Hematopoietic multipotent progenitor cell treated with erythropoietin and hydrocortisone succinate and interleukin-3 and kit ligand, for 4 days (in vitro differentiated cells): ENCODE measurements at regions not wholly inside any gene's neighbourhood (a gene's known extent, or its start where the extent isn't known, plus 50 kb on each side); places are given as distances from the start of the nearest gene placed in this dataset.
"Not testable (repeated sequence)": the region's sequence is repeated elsewhere in the genome, so short reads cannot be mapped to it uniquely, and the experiment has no call there.

ENCODE experiments used
- DNase-seq: peaks from one replicate; pipeline ENCODE4 v3.0.0-alpha.2; 2015

GRCh38 chr7:51386806-51387568, 70.4 kb upstream of the COBL start:
- not testable (repeated sequence) for DNase-seq

- DNase-seq: not testable (repeated sequence)
Observed at GRCh38 chr7:51386184-51386583, 69.6 kb upstream of the COBL start.

GRCh38 chr7:51382243-51382642, 65.6 kb upstream of the COBL start:
- DNase-seq: not testable (repeated sequence)

GRCh38 chr7:51376420-51377092, 59.9 kb upstream of the COBL start:
- peak; percentile 93 for DNase-seq

GRCh38 chr7:51374936-51375335, 58.3 kb upstream of the COBL start:
- no peak for DNase-seq

GRCh38 chr7:51373607-51374006, 57.0 kb upstream of the COBL start:
- DNase-seq: peak; percentile 13

GRCh38 chr7:51369746-51370145, 53.1 kb upstream of the COBL start:
- peak; percentile 56 for DNase-seq

- not testable (repeated sequence) for DNase-seq
Observed at GRCh38 chr7:51369228-51369627, 52.6 kb upstream of the COBL start.

GRCh38 chr7:51368334-51368733, 51.7 kb upstream of the COBL start:
- DNase-seq: no peak

- no peak for DNase-seq
Observed at GRCh38 chr7:51367614-51367968, 51.0 kb upstream of the COBL start.

GRCh38 chr7:51366930-51367613, 50.5 kb upstream of the COBL start:
- DNase-seq: peak; percentile 84
